H9 (cell line): ENCODE measurements at regions not wholly inside any gene's neighbourhood (a gene's known extent, or its start where the extent isn't known, plus 50 kb on each side); places are given as distances from the start of the nearest gene placed in this dataset.

Source experiments
- DNase-seq: peaks from one replicate; pipeline ENCODE4 v3.0.0-alpha.2; 2017
- H2AFZ ChIP-seq: one replicate; pipeline ENCODE4 v1.6.1; 2013; ENCODE audit warnings: mild to moderate bottlenecking, low read length, control low read depth, moderate library complexity
- H2AK5ac ChIP-seq: 2 replicates; pipeline ENCODE4 v1.6.1; 2013; ENCODE audit warnings: low read length, control low read depth, mixed read lengths; ENCODE audit not compliant: insufficient read length
- H2BK120ac ChIP-seq: one replicate; pipeline ENCODE4 v1.6.1; 2013; ENCODE audit warnings: low read depth, mild to moderate bottlenecking, low read length, control low read depth, inconsistent platforms; ENCODE audit not compliant: poor library complexity, severe bottlenecking
- H2BK12ac ChIP-seq: 2 replicates; pipeline ENCODE4 v1.6.1; 2013; ENCODE audit warnings: low read length, control low read depth, mixed read lengths, low read depth; ENCODE audit not compliant: insufficient read length
- H2BK15ac ChIP-seq: 2 replicates; pipeline ENCODE4 v1.6.1; 2013; ENCODE audit warnings: low read depth, low read length, control low read depth
- H2BK20ac ChIP-seq: one replicate; pipeline ENCODE4 v1.6.1; 2013; ENCODE audit warnings: low read depth, mild to moderate bottlenecking, low read length, control low read depth, inconsistent platforms; ENCODE audit not compliant: poor library complexity, severe bottlenecking
- H2BK5ac ChIP-seq: 2 replicates; pipeline ENCODE4 v1.6.1; 2013; ENCODE audit warnings: low read length, control low read depth, mixed read lengths; ENCODE audit not compliant: insufficient read length
- H3K14ac ChIP-seq: 2 replicates; pipeline ENCODE4 v1.6.1; 2013; ENCODE audit warnings: low read length, control low read depth; ENCODE audit not compliant: insufficient read depth
- H3K18ac ChIP-seq: 2 replicates; pipeline ENCODE4 v1.6.1; 2013; ENCODE audit warnings: low read depth, mild to moderate bottlenecking, mixed read lengths, low read length, control low read depth; ENCODE audit not compliant: insufficient read length
- H3K23ac ChIP-seq: 2 replicates; pipeline ENCODE4 v1.6.1; 2013; ENCODE audit warnings: low read length, control low read depth, mixed read lengths, low read depth; ENCODE audit not compliant: insufficient read length
- H3K23me2 ChIP-seq: 2 replicates; pipeline ENCODE4 v1.6.1; 2013; ENCODE audit warnings: low read depth, mild to moderate bottlenecking, mixed read lengths, low read length, control low read depth; ENCODE audit not compliant: insufficient read length, poor library complexity, severe bottlenecking
- H3K27ac ChIP-seq: 2 replicates; pipeline ENCODE4 v1.5.1; 2013; ENCODE audit warnings: low read length, control low read depth, mixed read lengths, low read depth; ENCODE audit not compliant: insufficient read length
- H3K27me3 ChIP-seq: 2 replicates; pipeline ENCODE4 v1.6.1; 2013; ENCODE audit warnings: low read length, control low read depth, inconsistent platforms; ENCODE audit not compliant: insufficient read depth
- H3K4ac ChIP-seq: 2 replicates; pipeline ENCODE4 v1.6.1; 2013; ENCODE audit warnings: low read depth, mild to moderate bottlenecking, control low read depth, inconsistent platforms, low read length, moderate library complexity
- H3K4me1 ChIP-seq: 2 replicates; pipeline ENCODE4 v1.6.1; 2013; ENCODE audit warnings: low read length, control low read depth, inconsistent platforms; ENCODE audit not compliant: insufficient read depth
- H3K4me2 ChIP-seq: 2 replicates; pipeline ENCODE4 v1.6.1; 2013; ENCODE audit warnings: low read length, control low read depth, mixed read lengths; ENCODE audit not compliant: insufficient read length, insufficient read depth
- H3K56ac ChIP-seq: 2 replicates; pipeline ENCODE4 v1.6.1; 2013; ENCODE audit warnings: low read depth, mild to moderate bottlenecking, mixed read lengths, low read length, control low read depth; ENCODE audit not compliant: insufficient read length
- H3K79me1 ChIP-seq: 2 replicates; pipeline ENCODE4 v1.6.1; 2013; ENCODE audit warnings: low read depth, mild to moderate bottlenecking, moderate library complexity, low read length, control low read depth, inconsistent platforms; ENCODE audit not compliant: insufficient read depth, poor library complexity, severe bottlenecking
- H3K79me2 ChIP-seq: 2 replicates; pipeline ENCODE4 v1.6.1; 2013; ENCODE audit warnings: low read length, control low read depth, inconsistent platforms; ENCODE audit not compliant: insufficient read depth
- H3K9ac ChIP-seq: 2 replicates; pipeline ENCODE4 v1.6.1; 2013; ENCODE audit warnings: low read length, control low read depth, mixed read lengths; ENCODE audit not compliant: insufficient read length; ENCODE audit errors: extremely low read depth
- H3K9me3 ChIP-seq: one replicate; pipeline ENCODE4 v1.6.1; 2013; ENCODE audit warnings: low read depth, low read length, inconsistent platforms; ENCODE audit not compliant: control insufficient read depth
- H3T11ph ChIP-seq: one replicate; pipeline ENCODE4 v1.6.1; 2013; ENCODE audit warnings: mild to moderate bottlenecking, low read length, control low read depth, inconsistent platforms
- H4K20me1 ChIP-seq: one replicate; pipeline ENCODE4 v1.6.1; 2013; ENCODE audit not compliant: control insufficient read depth, insufficient read length, insufficient read depth
- H4K5ac ChIP-seq: 2 replicates; pipeline ENCODE4 v1.6.1; 2013; ENCODE audit warnings: low read depth, mild to moderate bottlenecking, mixed read lengths, low read length, control low read depth; ENCODE audit not compliant: insufficient read length
- H4K8ac ChIP-seq: replicated peaks from 2 replicates; pipeline ENCODE4 v1.6.1; 2013; ENCODE audit warnings: low read length, control low read depth, mixed read lengths, low read depth; ENCODE audit not compliant: insufficient read length
- H4K91ac ChIP-seq: 2 replicates; pipeline ENCODE4 v1.6.1; 2013; ENCODE audit warnings: low read depth, mild to moderate bottlenecking, moderate library complexity, mixed read lengths, low read length, control low read depth; ENCODE audit not compliant: insufficient read length
- H3K27ac Mint-ChIP-seq, 3 experiments: 2 replicates in 2 of 3; 3 replicates in 1 of 3; pipeline ENCODE4 v1.8.0; 2020 to 2021; ENCODE audit warnings: mixed read lengths in 3 of 3, mild to moderate bottlenecking in 1 of 3, moderate library complexity in 1 of 3
- H3K27me3 Mint-ChIP-seq: 2 replicates; pipeline ENCODE4 v1.8.0; 2021; ENCODE audit warnings: low read depth, mild to moderate bottlenecking, moderate library complexity, mixed read lengths
- H3K36me3 Mint-ChIP-seq, 3 experiments: 2 replicates in 2 of 3; 3 replicates in 1 of 3; pipeline ENCODE4 v1.8.0; 2020 to 2021; ENCODE audit warnings: low read depth in 3 of 3, mixed read lengths in 3 of 3; ENCODE audit not compliant: insufficient read depth in 1 of 3
- H3K4me1 Mint-ChIP-seq, 2 experiments: 2 replicates each; pipeline ENCODE4 v1.8.0; 2020; ENCODE audit warnings: mixed read lengths in 2 of 2
- H3K4me3 Mint-ChIP-seq, 2 experiments: 2 replicates in 1 of 2; 3 replicates in 1 of 2; pipeline ENCODE4 v1.8.0; 2020 to 2021; ENCODE audit warnings: mild to moderate bottlenecking in 2 of 2, mixed read lengths in 2 of 2, moderate library complexity in 1 of 2
- H3K9me3 Mint-ChIP-seq, 2 experiments: 2 replicates in 1 of 2; 3 replicates in 1 of 2; pipeline ENCODE4 v1.8.0; 2020; ENCODE audit warnings: mild to moderate bottlenecking in 2 of 2, mixed read lengths in 2 of 2, moderate library complexity in 1 of 2
- CTCF ChIP-seq: fragments of 200-600 bp; sonication (generic); conservative IDR thresholded peaks from 3 replicates; pipeline ENCODE4 v1.8.0; 2021; ENCODE audit warnings: antibody characterized with exemption, mild to moderate bottlenecking
- WGBS: extraction: QIAGEN DNeasy Blood & Tissue Kit; methylation state at CpG from one replicate; pipeline ENCODE4 v1.1.7; 2013; ENCODE audit warnings: missing lambda C conversion rate, low lambda C conversion rate, mixed read lengths; ENCODE audit not compliant: insufficient read length; ENCODE audit errors: extremely low coverage; 5-methylcytosine and 5-hydroxymethylcytosine counted together

- H3K79me1 ChIP-seq = no peaks in the 10 kb centered on the region
- H2BK20ac ChIP-seq = no peak overlapping the region
- H3K18ac ChIP-seq = no peak overlapping the region
- H3K4ac ChIP-seq = no peak overlapping the region
- H3T11ph ChIP-seq = no peak overlapping the region
- no peak overlapping the region for H4K8ac ChIP-seq
- no peak overlapping the region for H3K56ac ChIP-seq
- H3K23ac ChIP-seq = no peak overlapping the region
- H3K9ac ChIP-seq = no peak overlapping the region
- no peaks in the 10 kb centered on the region for H3K79me2 ChIP-seq
- no peak overlapping the region for H4K91ac ChIP-seq
- no peaks in the 10 kb centered on the region for H3K9me3 Mint-ChIP-seq
- H2AFZ ChIP-seq = no peak overlapping the region
- no peaks in the 10 kb centered on the region; the same call in 1 of the 2 replicates for H3K27me3 ChIP-seq
- no peaks in the 10 kb centered on the region for H3K4me1 ChIP-seq
- no CpG with 5 or more reads among the region's 2 CpGs for WGBS
- no peak overlapping the region for H3K14ac ChIP-seq
- H3K4me2 ChIP-seq = no peak overlapping the region
- H3K27me3 Mint-ChIP-seq = no peaks in the 10 kb centered on the region; the same call in 1 of the 2 replicates
- H2BK120ac ChIP-seq = no peak overlapping the region
- no peaks in the 10 kb centered on the region for H3K36me3 Mint-ChIP-seq
- H3K27ac Mint-ChIP-seq = no peak overlapping the region
- H3K23me2 ChIP-seq = no peaks in the 10 kb centered on the region
- H3K27ac ChIP-seq = no peak overlapping the region
- no peak overlapping the region for H2BK15ac ChIP-seq
- no peak overlapping the region for H2AK5ac ChIP-seq
- no peaks in the 10 kb centered on the region for H4K20me1 ChIP-seq
- no peak overlapping the region for H2BK5ac ChIP-seq
- H3K4me3 Mint-ChIP-seq = no peak overlapping the region
- H2BK12ac ChIP-seq = no peak overlapping the region
- no peaks in the 10 kb centered on the region for H3K9me3 ChIP-seq
- no peaks in the 10 kb centered on the region for H3K4me1 Mint-ChIP-seq
- no peak overlapping the region for H4K5ac ChIP-seq
- TF ChIP-seq CTCF = peak; percentile 72
- no peak for DNase-seq
Observed at GRCh38 chr18:43620936-43621335, 343.6 kb upstream of the SYT4 start.
